NCI-H748 treated with DMSO at 0.1 percent for 48 hours (cell line): ENCODE measurements at regions not wholly inside any gene's neighbourhood (a gene's known extent, or its start where the extent isn't known, plus 50 kb on each side); places are given as distances from the start of the nearest gene placed in this dataset.

ENCODE experiments used
- DNase-seq: peaks from one replicate; lab custom pipeline; 2025; lab: John Stamatoyannopoulos, UW

GRCh38 chr7:106419455-106420182 is 134.8 kb upstream of the NAMPT start:
- no peak for DNase-seq

GRCh38 chr7:106418526-106418925 is 133.7 kb upstream of the NAMPT start:
- no peak for DNase-seq

GRCh38 chr7:106418094-106418493 is 133.3 kb upstream of the NAMPT start:
- no peak for DNase-seq

DNA sequence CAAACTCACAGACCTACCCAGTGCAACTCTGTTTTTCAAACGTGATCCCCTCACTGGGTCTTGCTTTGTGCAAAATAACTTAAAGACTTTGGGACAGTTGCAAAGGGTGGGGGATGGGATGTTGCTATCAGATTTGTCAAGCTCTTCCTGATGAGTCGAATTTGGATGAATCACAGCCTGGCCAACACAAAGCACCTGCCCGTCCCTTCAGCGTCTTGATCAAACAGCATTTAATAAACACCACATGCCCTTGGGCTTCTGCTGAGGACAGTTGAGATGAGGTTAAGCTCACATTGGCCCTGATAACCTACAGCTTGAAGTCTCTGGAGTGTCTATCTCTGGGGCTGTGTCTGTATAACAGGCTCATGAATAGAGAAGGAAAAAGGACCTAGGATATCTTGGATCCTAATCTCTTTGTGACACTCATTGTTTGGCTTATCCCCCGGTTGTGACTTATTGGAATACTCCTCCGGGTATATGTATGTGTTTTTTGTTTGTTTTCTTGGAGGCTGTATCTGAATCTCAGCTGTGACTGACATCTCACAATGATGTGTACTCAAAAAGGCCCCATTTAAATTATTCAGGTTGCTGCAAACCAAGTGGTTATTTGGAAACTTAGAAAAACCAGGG is 132.6 kb upstream of the NAMPT start:
- DNase-seq = no peak

DNA sequence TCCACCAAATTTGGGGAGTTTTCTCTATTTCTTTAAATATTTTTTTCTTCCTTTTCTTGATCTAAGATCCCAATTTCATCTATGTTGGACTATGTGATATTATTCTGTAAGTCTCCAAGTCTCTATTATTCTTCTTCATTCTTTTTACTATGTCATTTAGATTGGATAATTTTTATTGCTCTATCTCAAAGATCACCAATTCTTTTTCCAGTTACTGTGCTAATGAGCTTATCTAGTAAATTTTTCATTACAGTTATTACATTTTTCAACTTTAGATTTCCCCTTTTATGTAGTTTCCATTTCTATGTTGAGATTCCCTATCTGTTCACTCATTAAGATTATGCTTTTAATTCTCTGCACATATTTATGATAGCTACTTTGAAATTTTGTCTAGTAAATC is 131.6 kb upstream of the NAMPT start:
- no peak for DNase-seq

- no peak for DNase-seq
Observed at GRCh38 chr7:106415433-106415832, 130.7 kb upstream of the NAMPT start.

DNA sequence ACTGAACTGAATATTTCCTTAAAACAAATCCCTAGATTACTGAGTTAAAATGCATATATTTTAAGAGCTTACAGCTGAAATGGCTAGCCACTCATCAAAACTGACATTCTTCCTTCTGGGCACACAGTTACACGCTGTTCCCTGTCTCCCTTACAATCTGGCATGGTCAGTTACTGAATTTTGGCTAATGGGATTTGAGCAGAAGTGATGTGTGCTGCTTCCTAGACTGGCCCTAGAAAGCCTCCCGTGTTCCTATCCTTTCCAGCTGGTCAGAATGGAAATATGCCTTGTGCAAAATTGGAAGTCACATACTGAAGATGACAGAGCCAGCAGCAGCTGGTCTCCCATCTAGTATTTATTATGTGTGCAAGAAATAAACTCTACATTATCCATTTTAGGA is 128.7 kb upstream of the NAMPT start:
- DNase-seq = no peak

- no peak for DNase-seq
Observed at GRCh38 chr7:106405697-106406141, 120.9 kb upstream of the NAMPT start.

GRCh38 chr7:106402898-106403297 is 118.1 kb upstream of the NAMPT start:
- no peak for DNase-seq

DNA sequence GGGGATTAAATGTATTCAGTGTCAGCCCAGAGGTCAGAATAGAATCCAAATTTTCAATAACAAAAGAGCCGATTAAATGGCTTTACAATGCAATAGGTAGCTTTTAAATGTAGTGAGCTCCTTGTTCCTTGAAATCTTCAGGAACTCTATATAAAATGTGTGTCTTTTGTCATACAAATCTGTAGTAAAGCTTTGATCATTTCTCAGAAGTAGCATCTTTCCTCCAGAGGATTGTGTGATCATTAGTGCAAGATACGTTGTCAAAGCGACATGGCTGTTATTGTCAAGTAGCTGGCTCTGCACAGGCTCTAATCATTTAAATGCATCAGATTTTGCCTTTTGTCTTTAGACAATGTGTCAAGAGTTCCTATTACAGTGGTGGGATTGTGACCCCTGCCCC is 116.1 kb upstream of the NAMPT start:
- no peak for DNase-seq

DNA sequence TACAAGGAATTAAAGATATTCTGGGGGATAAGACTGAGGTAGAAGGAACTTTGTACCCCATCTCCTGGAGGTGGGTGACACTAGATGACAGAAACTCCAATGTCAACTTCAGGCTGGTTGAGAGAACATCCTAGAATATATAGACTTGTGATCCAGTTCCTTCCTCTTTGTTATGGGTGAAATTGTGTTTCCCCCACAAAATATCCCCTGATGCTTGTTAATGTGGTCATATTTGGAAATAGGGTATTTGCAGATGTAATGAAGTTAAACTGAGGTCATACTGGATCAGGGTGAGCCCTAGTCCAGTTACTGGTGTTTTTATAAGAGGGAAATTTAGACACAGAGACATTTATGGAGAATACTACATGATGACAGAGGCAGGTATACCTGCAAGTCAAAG is 114.0 kb upstream of the NAMPT start:
- no peak for DNase-seq

GRCh38 chr7:106397994-106398393 is 113.2 kb upstream of the NAMPT start:
- DNase-seq = no peak

- DNase-seq = no peak
Observed at GRCh38 chr7:106394526-106394925, 109.7 kb upstream of the NAMPT start.

- no peak for DNase-seq
Observed at GRCh38 chr7:106393564-106394251, 108.9 kb upstream of the NAMPT start.

- no peak for DNase-seq
Observed at GRCh38 chr7:106392590-106392989, 107.8 kb upstream of the NAMPT start.

- no peak for DNase-seq
Observed at GRCh38 chr7:106392144-106392543, 107.4 kb upstream of the NAMPT start.

DNA sequence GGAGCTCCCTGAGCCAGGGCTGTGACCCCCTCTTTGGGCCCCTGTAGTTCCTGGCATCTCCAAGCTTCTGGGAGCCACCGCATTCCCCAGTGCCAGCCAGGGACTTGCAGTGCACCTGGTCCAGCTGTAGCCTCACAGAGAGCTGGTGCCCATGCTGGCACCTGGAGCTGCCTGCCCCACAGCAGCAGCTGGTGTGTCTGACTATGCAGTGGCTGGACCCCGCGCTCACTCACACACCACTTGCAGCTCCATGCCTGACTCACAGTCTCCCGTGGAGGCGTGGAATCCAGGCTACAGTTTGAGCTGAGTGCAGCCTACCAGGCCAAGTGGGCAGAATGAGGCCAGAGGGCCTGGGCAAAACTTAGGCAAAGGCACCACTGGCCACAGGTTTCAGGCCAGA is 102.2 kb upstream of the NAMPT start:
- DNase-seq = no peak

DNA sequence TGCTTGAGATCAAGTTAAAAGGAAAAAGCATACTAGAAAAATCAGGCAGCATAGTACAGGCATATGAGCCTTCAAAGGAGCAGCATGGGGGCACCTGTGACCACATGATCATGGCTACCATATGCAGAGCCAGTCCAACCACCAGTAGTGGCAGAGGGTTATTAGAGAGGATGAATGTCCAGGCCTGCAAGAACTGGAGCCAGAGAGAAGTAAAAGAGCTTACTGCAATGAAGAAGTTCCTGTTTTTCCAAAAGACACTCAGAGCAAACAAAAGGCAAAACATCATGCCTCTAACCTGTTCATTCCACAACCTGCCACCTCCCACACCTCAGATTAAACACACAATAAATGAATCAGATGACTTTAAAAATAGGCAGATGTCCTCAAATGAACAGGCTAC is 99.6 kb upstream of the NAMPT start:
- no peak for DNase-seq

- no peak for DNase-seq
Observed at GRCh38 chr7:106382929-106383328, 98.1 kb upstream of the NAMPT start.

- DNase-seq = no peak
Observed at GRCh38 chr7:106382129-106382528, 97.3 kb upstream of the NAMPT start.

DNA sequence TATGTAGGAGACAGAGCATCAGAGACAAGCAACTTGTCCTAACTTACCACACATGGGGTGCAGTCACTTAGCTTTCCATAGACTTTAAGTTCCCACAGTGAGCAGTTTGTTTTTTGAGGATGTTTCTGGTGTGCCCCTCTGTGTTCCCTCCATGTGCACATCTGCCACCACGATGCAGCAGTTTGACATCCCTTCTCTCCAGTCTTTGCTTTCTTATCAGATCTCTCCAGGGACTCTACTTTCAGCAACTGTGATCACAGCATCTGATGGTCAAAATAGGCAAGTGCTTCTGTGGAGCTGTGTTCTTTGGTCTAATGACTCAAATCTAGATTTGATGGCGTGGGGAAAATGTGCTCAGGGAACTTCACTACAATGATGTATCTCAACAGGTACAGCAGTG is 96.5 kb upstream of the NAMPT start:
- no peak for DNase-seq

- no peak for DNase-seq
Observed at GRCh38 chr7:106377847-106378361, 93.1 kb upstream of the NAMPT start.
